ENCODE measurements at regions not wholly inside any gene's neighbourhood (a gene's known extent, or its start where the extent isn't known, plus 50 kb on each side); places are given as distances from the start of the nearest gene placed in this dataset.
"Not testable (repeated sequence)": the region's sequence is repeated elsewhere in the genome, so short reads cannot be mapped to it uniquely, and the experiment has no call there.

DNA sequence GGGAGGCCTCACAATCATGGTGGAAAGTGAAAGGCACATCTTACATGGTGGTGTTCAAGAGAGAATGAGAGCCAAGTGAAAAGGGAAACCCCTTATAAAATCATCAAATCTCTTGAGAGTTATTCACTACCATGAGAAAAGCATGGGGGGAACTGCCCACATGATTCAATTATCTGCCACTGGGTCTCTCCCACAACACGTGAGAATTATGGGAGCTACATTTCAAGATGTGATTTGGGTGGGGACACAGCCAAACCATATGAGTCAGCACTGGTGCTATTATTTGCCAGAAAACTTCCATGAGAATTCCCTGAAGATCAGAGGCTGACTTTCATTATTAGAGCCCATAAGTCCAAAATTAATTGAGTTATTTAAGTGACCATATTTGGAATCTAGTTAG, 1001.2 kb upstream of the POT1 start:
- H3K4me1 ChIP-seq: no peaks in the 10 kb centered on the region
- H3K4me3 ChIP-seq: no peak overlapping the region
- no peak for ATAC-seq
- intact Hi-C loops (cut with DNase I): no loop called here
- no peaks in the 10 kb centered on the region for H3K36me3 ChIP-seq
- no peak for DNase-seq
- WGBS, 4 donors: 44 to 80% (median 57%) methylated on average over 1 of the region's 1 CpG
- H3K9me3 ChIP-seq: peaks cover 0 to 5% (median 0%) of the 10 kb centered on the region in 12 donors
- H3K27me3 ChIP-seq: no peaks in the 10 kb centered on the region
- H3K27ac ChIP-seq: no peak overlapping the region
- no peak for TF ChIP-seq POLR2A (IDR thresholded peaks at IDR 0.05)
- TF ChIP-seq, protein P1, sequence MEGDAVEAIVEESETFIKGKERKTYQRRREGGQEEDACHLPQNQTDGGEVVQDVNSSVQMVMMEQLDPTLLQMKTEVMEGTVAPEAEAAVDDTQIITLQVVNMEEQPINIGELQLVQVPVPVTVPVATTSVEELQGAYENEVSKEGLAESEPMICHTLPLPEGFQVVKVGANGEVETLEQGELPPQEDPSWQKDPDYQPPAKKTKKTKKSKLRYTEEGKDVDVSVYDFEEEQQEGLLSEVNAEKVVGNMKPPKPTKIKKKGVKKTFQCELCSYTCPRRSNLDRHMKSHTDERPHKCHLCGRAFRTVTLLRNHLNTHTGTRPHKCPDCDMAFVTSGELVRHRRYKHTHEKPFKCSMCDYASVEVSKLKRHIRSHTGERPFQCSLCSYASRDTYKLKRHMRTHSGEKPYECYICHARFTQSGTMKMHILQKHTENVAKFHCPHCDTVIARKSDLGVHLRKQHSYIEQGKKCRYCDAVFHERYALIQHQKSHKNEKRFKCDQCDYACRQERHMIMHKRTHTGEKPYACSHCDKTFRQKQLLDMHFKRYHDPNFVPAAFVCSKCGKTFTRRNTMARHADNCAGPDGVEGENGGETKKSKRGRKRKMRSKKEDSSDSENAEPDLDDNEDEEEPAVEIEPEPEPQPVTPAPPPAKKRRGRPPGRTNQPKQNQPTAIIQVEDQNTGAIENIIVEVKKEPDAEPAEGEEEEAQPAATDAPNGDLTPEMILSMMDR (IDR thresholded peaks at IDR 0.05): no peak

DNA sequence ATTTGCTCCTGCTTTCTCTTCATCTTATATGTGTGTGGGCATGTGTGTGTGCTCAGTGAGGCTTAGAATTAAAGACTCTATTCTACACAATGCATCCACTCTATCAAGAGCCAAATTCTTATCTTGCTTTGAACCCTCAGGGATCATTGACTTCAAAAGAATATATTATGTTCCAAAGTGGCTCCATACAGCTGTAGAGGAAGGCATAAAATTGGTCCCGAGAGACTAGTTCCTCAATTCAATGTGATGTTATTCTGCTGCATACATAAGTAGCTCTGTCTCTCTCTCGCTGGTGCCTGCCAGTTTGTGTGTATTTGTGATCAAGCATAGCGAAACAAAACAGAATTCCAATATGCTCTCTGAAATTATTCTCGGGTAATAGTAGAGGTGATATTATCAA, 997.9 kb upstream of the POT1 start:
- H3K36me3 ChIP-seq: no peaks in the 10 kb centered on the region
- intact Hi-C loops (cut with DNase I): no loop called here
- WGBS, 4 donors: 27 to 40% (median 37%) methylated on average over 4 of the region's 4 CpGs

DNA sequence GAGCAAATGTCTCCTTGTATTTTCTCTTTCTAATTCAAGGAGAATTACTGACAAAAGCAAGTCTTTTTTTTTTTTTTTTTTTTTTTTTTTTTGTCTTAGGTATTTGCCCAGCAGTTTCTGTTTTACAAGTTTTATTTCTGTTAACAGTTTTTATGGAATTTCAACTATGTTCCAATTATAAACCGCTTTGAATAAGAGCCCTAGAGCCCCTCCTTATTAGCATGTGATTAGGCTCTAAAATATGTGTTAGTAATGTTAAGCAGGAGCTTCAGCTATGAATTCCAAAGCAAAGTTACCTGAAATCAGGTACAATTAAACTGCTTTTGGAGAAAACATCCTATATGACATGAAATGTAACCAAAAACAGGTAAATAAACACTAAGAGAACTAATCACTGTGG, 997.0 kb upstream of the POT1 start:
- TF ChIP-seq, protein P1 (IDR thresholded peaks at IDR 0.05): no peak
- no peak for TF ChIP-seq POLR2A (IDR thresholded peaks at IDR 0.05)
- Histone ChIP-seq H3K27ac (no peak overlapping the region), H3K4me1 (no peaks in the 10 kb centered on the region), H3K36me3 (no peaks in the 10 kb centered on the region), H3K27me3 (no peaks in the 10 kb centered on the region), H3K4me3 (no peak overlapping the region), H3K9me3 (peaks cover 0 to 3% (median 0%) of the 10 kb centered on the region in 12 donors)
- DNase-seq (no peak), ATAC-seq (no peak)
- 28 to 50% (median 40%) methylated on average over 1 of the region's 1 CpG for WGBS, 4 donors
- intact Hi-C loops (cut with DNase I): no loop called here

More for the DNA sequence above, 997.9 kb upstream of the POT1 start:
- Histone ChIP-seq H3K27me3 (no peaks in the 10 kb centered on the region), H3K4me3 (no peak overlapping the region), H3K9me3 (peaks cover 0 to 3% (median 0%) of the 10 kb centered on the region in 12 donors), H3K27ac (no peak overlapping the region), H3K4me1 (no peaks in the 10 kb centered on the region)
- ATAC-seq: no peak
- no peak for TF ChIP-seq POLR2A (IDR thresholded peaks at IDR 0.05)
- TF ChIP-seq, protein P1 (IDR thresholded peaks at IDR 0.05): no peak
- DNase-seq: no peak

DNA sequence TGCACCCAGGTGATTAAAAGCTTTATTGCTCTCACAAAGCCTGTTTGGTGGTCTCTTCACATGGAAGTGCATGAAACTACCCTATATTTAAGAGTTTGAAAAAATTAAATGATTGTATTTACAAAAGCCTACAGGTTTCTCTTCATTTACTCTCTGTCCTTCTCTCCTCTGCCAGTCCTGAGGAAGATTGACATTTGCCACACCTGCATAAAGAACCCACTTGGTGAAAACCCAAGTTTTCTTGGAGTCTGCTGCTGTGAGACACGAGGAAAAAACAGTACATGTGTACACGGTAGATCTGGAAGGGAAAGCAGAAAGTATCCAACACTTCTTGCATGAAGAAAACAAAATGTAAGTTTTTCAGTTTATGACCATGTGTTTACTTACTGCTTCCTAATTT, 994.4 kb upstream of the POT1 start:
- no peak for DNase-seq
- Histone ChIP-seq H3K36me3 (no peaks in the 10 kb centered on the region), H3K9me3 (no peaks in the 10 kb centered on the region), H3K27ac (no peak overlapping the region), H3K27me3 (no peaks in the 10 kb centered on the region), H3K4me1 (no peaks in the 10 kb centered on the region), H3K4me3 (no peak overlapping the region)
- intact Hi-C loops (cut with DNase I): no loop called here
- 59 to 75% (median 64%) methylated on average over 2 of the region's 2 CpGs for WGBS, 4 donors
- no peak for TF ChIP-seq POLR2A (IDR thresholded peaks at IDR 0.05)
- TF ChIP-seq, protein P1 (IDR thresholded peaks at IDR 0.05): no peak
- no peak for ATAC-seq

DNA sequence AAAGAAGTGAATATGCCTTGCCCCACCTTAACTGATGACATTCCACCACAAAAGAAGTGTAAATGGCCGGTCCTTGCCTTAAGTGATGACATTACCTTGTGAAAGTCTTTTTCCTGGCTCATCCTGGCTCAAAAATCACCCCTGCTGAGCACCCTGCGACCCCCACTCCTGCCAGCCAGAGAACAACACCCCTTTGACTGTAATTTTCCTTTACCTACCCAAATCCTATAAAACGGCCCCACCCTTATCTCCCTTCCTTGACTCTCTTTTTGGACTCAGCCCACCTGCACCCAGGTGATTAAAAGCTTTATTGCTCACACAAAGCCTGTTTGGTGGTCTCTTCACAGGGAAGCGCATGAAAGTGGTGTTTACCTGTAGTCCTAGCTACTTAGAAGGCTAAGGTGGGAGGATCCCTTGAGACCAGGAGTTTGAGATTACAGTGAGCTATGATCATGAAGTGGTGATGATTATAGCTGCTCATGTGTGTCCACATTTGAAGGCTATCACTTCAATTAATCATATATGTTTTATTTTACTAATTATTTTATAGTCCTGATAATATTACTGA, 985.8 kb upstream of the POT1 start:
- H3K27ac ChIP-seq; H3K4me3 ChIP-seq; H3K27me3 ChIP-seq; H3K36me3 ChIP-seq; intact Hi-C loops (cut with DNase I); DNase-seq; H3K4me1 ChIP-seq; H3K9me3 ChIP-seq; ATAC-seq: not testable (repeated sequence)
- 51 to 62% (median 52%) methylated on average over 4 of the region's 4 CpGs for WGBS, 4 donors
